ENCODE measurements at regions not wholly inside any gene's neighbourhood (a gene's known extent, or its start where the extent isn't known, plus 50 kb on each side); places are given as distances from the start of the nearest gene placed in this dataset.

DNA sequence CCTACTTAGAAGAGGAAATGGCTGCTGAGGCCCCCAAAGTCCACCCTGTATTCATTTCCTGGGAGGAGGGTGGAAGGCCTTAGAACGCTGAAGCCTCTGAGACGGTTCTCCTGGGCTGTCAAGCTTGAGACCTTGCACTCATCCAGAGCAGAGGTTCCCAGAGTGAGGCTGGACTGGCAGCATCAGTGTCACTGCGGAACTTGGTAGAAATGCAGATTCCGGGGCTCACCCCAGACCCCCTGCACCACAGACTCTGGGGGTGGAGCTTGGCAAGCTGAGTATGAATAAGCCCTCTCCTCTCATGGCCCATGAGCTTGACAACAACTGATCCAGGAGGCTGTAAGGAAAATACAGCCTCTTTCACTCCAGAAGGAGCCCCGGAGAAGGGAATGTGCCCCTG lies 218.3 kb downstream of the IRF8 start:
- H3K4me1 Mint-ChIP-seq (ENCODE audit: low read depth) = peaks cover 4% of the 10 kb centered on the region

DNA sequence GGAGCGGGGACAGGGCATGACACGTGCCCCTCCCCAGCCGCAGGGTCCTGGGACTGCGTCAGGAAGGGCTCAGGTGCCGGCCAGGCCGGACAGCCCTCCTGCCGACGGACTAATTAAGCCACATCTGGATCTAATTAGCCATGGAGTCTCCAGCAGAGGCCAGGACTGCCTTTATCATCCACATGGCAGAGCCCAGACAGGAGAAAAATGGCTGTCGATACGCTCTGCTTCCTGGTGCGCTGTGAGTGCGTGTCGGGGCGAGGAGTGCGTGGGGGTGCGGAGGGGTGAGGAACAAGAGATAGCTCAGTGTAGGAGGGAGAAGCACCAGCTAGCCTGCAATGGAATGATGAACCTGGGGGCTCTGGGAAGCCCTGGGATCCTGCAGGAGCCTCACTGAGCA lies 218.8 kb downstream of the IRF8 start:
- Mint-ChIP-seq H3K27me3 (peaks cover 30% of the 10 kb centered on the region), H3K27ac (no peak overlapping the region), H3K36me3 (ENCODE audit: low read depth) (no peaks in the 10 kb centered on the region), H3K9me3 (no peaks in the 10 kb centered on the region), H3K4me1 (ENCODE audit: low read depth) (peaks cover 4% of the 10 kb centered on the region), H3K4me3 (no peak overlapping the region)
- no peak for DNase-seq

More for the DNA sequence above, 218.3 kb downstream of the IRF8 start:
- peaks cover 32% of the 10 kb centered on the region for H3K27me3 Mint-ChIP-seq
- H3K36me3 Mint-ChIP-seq (ENCODE audit: low read depth) = no peaks in the 10 kb centered on the region
- H3K27ac Mint-ChIP-seq = no peak overlapping the region
- no peak overlapping the region for H3K4me3 Mint-ChIP-seq
- DNase-seq = no peak
- H3K9me3 Mint-ChIP-seq = no peaks in the 10 kb centered on the region

DNA sequence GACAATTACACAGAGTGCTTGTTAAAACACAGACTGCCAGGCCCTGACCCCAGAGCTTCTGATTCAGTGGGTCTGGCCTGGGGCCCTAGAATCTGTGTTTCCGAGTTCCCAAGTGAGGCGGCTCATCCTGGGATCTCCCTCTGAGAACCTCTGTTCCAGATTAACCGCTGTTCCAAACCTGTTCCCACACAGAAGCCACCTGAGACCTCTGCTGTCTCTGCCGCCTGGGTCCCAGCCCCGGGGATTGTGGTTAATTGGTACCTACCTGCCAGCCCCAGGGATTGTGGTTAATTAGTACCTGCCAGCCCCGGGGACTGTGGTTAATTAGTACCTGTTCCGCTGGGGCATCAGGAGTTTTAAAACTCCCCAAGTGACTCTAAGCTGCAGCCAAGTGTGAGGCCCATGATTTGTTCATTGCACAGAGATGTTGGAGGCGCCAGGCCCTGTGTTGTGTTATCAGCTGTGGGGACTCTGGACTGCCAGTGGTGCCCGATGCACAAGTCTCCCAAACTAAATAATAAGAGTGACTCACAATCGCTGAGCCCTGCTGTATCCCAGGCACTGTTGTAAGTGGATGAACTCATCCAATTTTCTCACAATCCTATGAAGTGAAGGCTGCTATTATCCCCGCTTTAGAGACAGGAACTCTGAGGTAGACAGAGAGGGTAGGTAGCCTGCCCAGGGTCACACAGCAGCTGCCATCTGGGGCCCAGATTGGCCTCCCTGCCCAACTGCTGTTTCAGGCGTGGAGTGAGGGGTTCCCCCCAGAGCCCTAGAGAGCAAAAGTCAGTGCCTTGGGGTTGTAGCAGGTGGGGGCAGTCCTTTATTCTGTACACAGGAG lies 219.7 kb downstream of the IRF8 start:
- no peaks in the 10 kb centered on the region for H3K9me3 Mint-ChIP-seq
- H3K4me1 Mint-ChIP-seq (ENCODE audit: low read depth) = peaks cover 4% of the 10 kb centered on the region
- H3K36me3 Mint-ChIP-seq (ENCODE audit: low read depth) = no peaks in the 10 kb centered on the region
- no peak overlapping the region for H3K4me3 Mint-ChIP-seq
- peaks cover 33% of the 10 kb centered on the region for H3K27me3 Mint-ChIP-seq
- no peak for DNase-seq
- no peak overlapping the region for H3K27ac Mint-ChIP-seq

DNA sequence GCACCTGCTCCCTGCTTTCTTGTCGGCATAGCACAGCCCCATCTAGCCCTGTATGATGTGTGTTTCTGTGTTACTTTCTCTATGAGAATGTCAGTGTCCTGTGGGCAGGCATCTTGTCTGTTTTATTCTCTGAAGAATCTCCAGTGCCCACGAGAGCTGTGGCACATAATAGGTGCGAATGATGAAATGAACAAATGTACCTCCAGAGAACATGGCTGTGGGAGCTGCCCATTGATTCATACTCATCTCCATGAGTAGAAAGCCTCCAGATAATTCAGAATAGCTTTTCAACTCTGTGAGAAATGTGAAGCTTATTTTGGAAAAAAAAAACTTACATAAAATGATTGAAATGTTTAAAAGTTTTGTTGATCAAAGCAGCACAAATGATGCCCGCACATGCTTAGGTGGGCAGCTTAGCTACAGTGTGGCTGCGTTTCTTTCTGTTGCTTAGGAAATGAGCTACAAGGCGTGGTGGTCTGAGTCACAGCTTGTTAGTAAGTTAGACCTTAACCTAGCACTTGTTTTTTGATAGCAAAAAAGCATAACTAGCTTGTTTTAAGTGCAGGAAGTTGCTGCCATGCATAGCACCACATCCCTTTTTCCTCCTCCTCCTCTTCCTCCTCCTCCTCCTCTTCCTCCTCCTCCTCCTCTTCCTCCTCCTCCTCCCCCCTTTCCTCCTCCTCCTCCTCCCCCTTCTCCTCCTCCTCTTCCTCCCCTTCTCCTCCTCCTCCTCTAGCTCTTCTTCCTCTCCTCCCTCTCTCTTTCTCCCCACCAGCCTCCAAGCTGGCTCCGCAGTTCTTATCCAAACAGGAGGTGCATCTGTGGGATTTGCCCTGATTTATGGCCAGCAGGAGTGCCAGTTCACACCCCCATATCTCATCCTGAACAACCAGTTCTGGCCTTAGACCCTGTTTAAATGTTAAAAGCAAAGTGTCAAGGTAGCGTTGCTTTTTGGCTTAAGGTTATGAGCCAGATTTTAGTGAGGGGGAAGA lies 221.5 kb downstream of the IRF8 start:
- no peak for DNase-seq
- no peak overlapping the region for H3K4me3 Mint-ChIP-seq
- no peak overlapping the region for H3K27ac Mint-ChIP-seq
- no peaks in the 10 kb centered on the region for H3K9me3 Mint-ChIP-seq
- peaks cover 45% of the 10 kb centered on the region for H3K27me3 Mint-ChIP-seq
- no peaks in the 10 kb centered on the region for H3K36me3 Mint-ChIP-seq (ENCODE audit: low read depth)
- peaks cover 4% of the 10 kb centered on the region for H3K4me1 Mint-ChIP-seq (ENCODE audit: low read depth)

DNA sequence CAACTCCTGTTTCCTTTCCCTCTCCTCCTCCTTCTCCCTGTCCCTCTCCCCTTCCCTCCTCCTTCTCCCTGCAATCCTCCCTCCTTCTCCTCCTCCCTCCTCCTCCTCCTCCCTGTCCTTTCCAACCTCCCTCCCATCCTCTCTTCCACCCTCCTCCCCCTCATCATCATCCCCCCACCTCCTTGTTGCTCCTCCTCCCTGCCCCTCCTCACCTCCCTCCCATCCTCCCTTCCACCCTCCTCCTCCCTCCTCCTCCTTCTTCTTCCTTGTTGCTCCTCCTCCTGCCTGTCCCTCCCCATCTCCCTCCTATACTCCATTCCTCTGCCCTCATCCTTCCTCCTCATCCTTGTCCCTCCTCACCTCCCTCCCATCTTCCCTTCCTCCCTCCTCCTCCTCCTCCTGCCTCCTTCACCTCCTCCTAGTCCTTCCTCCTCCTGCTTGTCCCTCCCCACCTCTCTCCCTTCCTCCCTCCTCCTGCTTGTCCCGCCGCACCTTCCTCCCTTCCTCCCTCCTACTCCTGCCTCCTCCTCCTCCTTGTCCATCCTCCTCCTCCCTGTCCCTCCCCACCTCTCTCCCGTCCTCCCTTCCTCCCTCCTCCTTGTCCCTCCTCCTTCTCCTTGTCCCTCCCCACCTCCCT lies 222.5 kb downstream of the IRF8 start:
- Mint-ChIP-seq H3K27me3 (peaks cover 49% of the 10 kb centered on the region), H3K4me3 (no peak overlapping the region), H3K9me3 (no peaks in the 10 kb centered on the region), H3K36me3 (ENCODE audit: low read depth) (no peaks in the 10 kb centered on the region), H3K27ac (no peak overlapping the region), H3K4me1 (ENCODE audit: low read depth) (peaks cover 4% of the 10 kb centered on the region)
- DNase-seq = no peak

DNA sequence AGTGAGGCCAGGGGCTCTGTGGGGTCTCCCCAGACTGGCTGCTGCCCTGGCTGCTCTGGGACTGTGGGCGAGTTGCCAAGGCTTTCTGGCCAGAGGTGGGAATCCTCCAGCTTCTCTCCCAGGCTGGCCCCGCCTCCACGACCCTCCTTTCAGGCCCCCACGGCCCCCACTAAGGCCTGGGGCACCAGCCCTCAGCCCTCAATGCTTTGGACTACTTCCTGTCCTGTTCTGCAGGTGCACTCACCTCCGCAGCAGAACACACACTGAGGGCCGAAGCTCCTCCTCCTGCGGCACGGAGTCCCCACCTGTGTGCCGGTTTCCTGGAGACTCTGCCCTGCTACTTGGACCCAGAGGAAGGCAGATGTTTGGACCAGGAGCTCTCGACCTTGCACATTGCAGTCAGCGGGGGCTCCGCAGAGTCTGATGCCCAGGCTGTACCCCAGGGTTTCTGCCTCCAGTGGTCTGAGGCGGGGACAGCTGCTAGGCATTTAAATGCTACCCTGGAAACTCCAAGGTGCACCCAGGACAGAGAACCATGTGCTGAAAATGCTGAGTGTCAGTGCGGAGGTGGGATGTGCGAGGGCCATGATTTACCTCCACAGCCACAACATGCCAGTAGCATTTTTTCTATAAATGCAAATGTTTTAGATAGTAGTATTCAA lies 223.8 kb downstream of the IRF8 start:
- Mint-ChIP-seq H3K27me3 (peaks cover 54% of the 10 kb centered on the region), H3K36me3 (ENCODE audit: low read depth) (no peaks in the 10 kb centered on the region), H3K9me3 (no peaks in the 10 kb centered on the region), H3K27ac (no peak overlapping the region), H3K4me3 (no peak overlapping the region), H3K4me1 (ENCODE audit: low read depth) (peaks cover 4% of the 10 kb centered on the region)
- DNase-seq = no peak

DNA sequence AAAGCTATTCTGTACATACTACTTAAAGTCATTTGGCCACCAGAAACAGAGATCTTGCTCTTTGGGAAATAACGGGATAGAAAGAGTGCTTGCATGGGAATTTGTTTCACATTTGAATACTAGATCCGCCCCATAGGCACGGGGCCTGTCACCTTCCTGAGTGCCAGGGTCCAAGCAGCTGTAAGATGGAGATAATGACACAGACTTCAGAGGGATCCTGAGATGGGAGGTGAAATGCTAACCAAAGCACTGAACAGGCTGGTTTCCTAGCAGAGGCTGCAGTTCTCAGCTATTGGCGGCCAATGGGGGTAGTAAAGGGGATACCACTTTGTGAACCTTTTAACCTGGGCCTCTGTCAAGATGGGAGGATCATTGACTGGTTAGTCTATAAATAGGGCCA lies 225.4 kb downstream of the IRF8 start:
- no peak for DNase-seq
- peaks cover 42% of the 10 kb centered on the region for H3K27me3 Mint-ChIP-seq
- H3K36me3 Mint-ChIP-seq (ENCODE audit: low read depth) = no peaks in the 10 kb centered on the region
- H3K9me3 Mint-ChIP-seq = no peaks in the 10 kb centered on the region
- H3K27ac Mint-ChIP-seq = no peak overlapping the region
- H3K4me3 Mint-ChIP-seq = no peak overlapping the region
- peaks cover 4% of the 10 kb centered on the region for H3K4me1 Mint-ChIP-seq (ENCODE audit: low read depth)

DNA sequence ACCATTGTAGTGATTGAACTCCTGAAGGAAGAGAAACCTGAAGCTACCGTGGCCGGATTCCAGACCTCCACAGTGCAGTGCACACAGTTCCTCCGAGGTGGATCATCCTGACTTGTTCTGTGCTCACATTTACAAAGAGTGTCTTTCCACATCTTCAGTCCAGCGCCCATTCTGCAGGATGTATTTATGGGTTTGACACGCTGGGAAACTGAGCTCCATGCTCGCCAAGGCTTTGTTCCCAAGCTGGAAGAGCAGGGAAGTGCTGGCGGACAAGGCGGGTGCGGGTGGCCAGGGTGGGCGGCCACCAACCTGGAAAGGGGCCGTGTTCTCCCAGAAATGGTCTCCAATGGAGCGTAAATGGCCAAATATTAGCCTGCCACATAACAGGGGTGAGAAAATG lies 227.9 kb downstream of the IRF8 start:
- Mint-ChIP-seq H3K27me3 (peaks cover 35% of the 10 kb centered on the region), H3K36me3 (ENCODE audit: low read depth) (no peaks in the 10 kb centered on the region), H3K27ac (no peak overlapping the region), H3K4me3 (no peak overlapping the region), H3K4me1 (ENCODE audit: low read depth) (no peaks in the 10 kb centered on the region), H3K9me3 (no peaks in the 10 kb centered on the region)
- DNase-seq = no peak

DNA sequence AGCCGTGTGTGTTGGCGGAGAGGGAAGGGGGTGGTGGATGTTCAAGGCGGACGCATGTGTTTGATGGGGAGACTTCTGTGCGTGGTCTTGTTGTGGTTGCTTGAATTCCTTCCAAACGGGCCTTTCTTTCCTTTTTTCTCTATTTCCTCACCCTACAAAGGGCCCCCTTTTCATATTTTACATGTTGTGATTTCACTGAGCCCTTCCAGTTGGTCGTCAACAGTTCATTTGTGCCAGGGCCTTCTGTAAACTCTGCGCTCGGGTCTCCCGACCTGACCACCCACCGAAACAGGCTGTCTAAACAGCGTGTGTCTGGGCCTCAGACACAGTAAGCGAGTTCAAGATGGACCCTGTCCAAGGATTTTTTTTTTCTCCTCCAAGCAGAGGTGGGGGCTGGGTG lies 228.4 kb downstream of the IRF8 start:
- Mint-ChIP-seq H3K27ac (no peak overlapping the region), H3K9me3 (no peaks in the 10 kb centered on the region), H3K27me3 (peaks cover 32% of the 10 kb centered on the region), H3K4me1 (ENCODE audit: low read depth) (no peaks in the 10 kb centered on the region), H3K36me3 (ENCODE audit: low read depth) (no peaks in the 10 kb centered on the region), H3K4me3 (no peak overlapping the region)
- no peak for DNase-seq

DNA sequence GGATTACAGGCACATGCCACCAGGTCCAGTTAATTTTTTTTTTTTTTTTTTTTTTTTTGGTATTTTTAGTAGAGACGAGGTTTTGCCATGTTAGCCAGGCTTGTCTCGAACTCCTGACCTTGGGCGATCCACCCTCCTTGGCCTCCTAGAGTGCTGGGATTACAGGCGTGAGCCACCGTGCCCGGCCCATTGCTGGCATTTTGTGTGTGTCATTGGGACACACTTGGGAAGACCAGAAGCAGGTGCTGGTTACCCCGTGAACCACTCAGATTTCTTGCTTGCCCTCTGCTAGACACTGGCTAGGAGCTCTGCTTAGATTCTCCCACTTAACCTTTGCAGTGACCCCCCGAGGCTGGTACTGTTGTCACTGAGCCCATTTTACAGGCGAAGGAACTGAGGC lies 229.3 kb downstream of the IRF8 start:
- Mint-ChIP-seq H3K4me3 (no peak overlapping the region), H3K27me3 (peaks cover 27% of the 10 kb centered on the region), H3K4me1 (ENCODE audit: low read depth) (no peaks in the 10 kb centered on the region), H3K9me3 (no peaks in the 10 kb centered on the region), H3K36me3 (ENCODE audit: low read depth) (no peaks in the 10 kb centered on the region), H3K27ac (no peak overlapping the region)
- no peak for DNase-seq

DNA sequence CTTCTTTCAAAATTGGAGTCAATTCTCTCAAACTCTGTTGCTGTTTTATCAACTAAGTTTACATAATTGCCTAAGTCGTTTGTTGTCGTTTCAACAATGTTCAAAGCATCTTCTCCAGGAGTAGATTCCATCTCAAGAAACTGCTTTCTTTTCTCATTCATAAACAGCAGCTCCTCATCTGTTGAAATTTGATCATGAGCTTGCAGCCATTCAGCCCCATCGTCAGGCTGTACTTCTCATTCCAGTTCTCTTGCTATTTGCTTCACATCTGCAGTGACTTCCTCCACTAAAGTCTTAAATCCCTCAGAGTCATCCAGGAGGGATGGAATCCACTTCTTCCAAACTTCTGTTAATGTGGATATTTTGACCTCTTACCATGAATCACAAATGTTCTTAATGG lies 230.6 kb downstream of the IRF8 start:
- Mint-ChIP-seq H3K4me1 (ENCODE audit: low read depth) (no peaks in the 10 kb centered on the region), H3K27me3 (peaks cover 18% of the 10 kb centered on the region), H3K4me3 (no peak overlapping the region), H3K27ac (no peak overlapping the region), H3K9me3 (no peaks in the 10 kb centered on the region), H3K36me3 (ENCODE audit: low read depth) (no peaks in the 10 kb centered on the region)
- no peak for DNase-seq

DNA sequence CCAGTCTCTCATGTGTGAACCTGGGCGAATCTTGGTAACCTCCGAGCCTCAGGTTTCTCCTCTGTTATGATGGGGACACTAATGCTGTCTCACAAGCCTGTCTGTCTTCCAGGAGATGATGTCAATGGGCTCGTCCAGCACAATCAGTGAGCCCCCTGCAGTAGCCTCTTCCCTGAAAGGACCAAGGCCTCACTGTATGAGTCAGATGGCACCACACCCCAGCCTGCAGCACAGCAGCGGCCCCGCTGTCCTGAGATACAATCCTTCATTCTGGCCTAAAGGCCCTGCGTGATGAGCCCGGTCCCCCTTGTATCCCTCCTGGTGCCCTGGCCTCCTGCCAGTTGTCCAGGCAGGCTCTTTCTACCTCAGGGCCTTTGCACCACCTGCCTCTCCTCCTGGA lies 234.4 kb downstream of the IRF8 start:
- Mint-ChIP-seq H3K27me3 (peaks cover 11% of the 10 kb centered on the region), H3K27ac (no peak overlapping the region), H3K9me3 (no peaks in the 10 kb centered on the region), H3K4me1 (ENCODE audit: low read depth) (no peaks in the 10 kb centered on the region), H3K36me3 (ENCODE audit: low read depth) (no peaks in the 10 kb centered on the region), H3K4me3 (no peak overlapping the region)
- no peak for DNase-seq

DNA sequence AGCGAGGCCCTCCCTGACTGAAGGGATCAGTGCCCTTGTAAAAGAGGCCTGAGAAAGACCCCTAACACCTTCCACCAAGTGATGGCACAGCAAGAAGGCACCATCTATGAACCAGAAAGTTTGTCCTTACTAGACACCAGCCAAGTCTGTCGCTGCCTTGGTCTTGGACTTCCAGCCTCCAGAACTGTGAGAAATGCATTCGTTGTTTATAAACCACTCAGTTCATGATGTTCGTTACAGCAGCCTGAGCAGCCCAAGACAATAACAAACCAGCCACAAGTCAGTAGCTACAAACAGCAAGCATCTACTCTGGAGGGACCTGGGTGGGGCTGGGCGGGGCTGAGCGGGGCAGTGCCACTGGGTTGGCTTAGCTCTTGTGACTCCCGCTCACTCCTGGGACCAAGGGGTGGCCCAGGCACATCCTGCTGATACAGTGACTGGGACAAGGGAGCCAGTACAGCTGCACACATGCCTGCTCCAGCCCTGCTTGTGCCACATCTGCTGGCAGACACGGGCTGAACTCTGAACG lies 234.9 kb downstream of the IRF8 start:
- no peak for DNase-seq
- H3K27me3 Mint-ChIP-seq = peaks cover 11% of the 10 kb centered on the region
- no peak overlapping the region for H3K4me3 Mint-ChIP-seq
- no peaks in the 10 kb centered on the region for H3K36me3 Mint-ChIP-seq (ENCODE audit: low read depth)
- H3K9me3 Mint-ChIP-seq = no peaks in the 10 kb centered on the region
- H3K27ac Mint-ChIP-seq = no peak overlapping the region
- H3K4me1 Mint-ChIP-seq (ENCODE audit: low read depth) = no peaks in the 10 kb centered on the region

All from activated T-cell treated with anti-CD3 and anti-CD28 coated beads, Interleukin-2, amount 50 U/mL, for 24 hours (primary cell).